ENCODE measurements at regions not wholly inside any gene's neighbourhood (a gene's known extent, or its start where the extent isn't known, plus 50 kb on each side); places are given as distances from the start of the nearest gene placed in this dataset.
"Not testable (repeated sequence)": the region's sequence is repeated elsewhere in the genome, so short reads cannot be mapped to it uniquely, and the experiment has no call there.

GRCh38 chr4:9704551-9705332, 76.7 kb upstream of the DRD5 start:
- no peak for DNase-seq

DNA sequence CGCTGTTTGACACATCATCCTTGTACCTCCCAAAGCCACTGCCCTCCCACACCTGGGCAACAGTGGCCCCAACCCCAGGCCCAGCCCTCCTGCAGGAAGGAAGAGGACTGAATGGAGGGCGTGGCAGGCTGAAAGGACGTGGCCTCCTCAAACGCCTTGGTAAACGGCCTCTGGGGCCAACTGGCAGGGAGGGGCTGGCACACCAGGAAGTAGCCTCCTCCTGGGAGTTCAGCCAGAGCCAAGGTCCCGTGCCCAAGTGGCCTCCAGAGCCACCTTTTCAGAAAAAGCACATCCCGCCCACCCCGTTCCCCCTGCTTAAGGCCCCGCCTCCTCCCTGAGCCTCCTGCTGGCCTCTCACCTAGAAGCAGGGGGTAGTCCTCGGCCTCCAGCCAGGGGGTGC, 74.2 kb upstream of the DRD5 start:
- not testable (repeated sequence) for DNase-seq

GRCh38 chr4:9707936-9708335, 73.5 kb upstream of the DRD5 start:
- not testable (repeated sequence) for DNase-seq

DNA sequence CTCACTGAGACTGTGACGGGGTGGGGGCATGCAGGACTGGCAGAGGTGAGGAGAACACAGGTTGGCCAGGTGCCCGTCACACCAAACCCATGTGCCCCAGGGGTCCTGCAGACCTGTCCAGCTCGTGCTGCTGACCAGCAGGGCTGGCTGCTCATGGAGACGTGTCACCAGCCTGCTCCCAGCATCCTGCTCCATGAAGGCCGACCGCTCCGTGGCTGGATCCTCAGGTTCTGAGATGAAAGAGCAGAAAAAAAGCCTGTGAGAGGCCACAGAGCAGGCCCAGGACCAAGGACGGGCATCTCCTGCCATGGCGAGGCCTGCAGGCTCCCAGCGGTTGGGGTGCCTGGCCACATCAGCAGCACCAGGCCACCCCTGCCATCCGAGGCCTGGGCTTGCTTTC, 71.7 kb upstream of the DRD5 start:
- DNase-seq, result no peak

DNA sequence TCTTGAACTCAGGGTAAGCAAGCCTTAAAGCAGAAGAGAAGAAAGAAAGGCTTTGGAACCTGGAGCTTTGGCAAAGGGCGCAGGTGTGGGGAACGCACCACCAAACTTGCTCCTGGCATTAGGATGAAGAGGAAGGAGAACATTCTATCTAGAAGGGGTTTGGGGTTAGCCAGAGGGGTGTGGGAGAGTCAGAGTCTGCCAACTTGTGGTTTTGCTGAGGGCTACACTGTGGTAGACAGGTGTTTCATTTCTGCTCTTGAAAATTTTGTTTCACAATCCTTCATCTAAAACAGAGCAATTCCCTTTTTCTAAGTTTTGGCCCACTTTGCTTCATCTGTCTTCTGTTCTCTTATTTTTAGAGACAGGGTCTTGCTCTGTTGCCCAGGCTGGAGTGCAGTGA, 66.2 kb upstream of the DRD5 start:
- not testable (repeated sequence) for DNase-seq

DNA sequence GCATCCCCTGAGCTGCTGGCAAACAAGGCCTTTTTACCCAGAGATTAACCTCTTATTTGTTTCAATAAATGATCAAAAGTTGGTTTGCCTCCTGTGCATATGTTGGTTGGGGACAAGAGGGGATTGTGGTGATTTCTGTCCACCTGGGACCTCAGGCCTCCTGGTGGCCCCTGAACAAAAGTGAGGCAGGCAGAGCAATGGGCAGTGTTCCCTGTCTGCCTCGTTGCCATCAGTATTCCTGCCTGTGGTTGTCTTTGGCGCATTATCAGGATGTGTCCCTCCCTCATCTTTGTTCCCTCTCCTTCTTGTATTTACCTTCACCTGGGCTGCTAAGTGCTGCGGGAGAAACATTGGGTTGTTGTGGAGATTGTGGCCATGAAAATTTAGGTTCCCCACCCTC, 65.3 kb upstream of the DRD5 start:
- no peak for DNase-seq

- DNase-seq, result not testable (repeated sequence)
These were observed 63.0 kb upstream of the DRD5 start for GRCh38 chr4:9718246-9718939.

GRCh38 chr4:9722131-9722530, 59.3 kb upstream of the DRD5 start:
- not testable (repeated sequence) for DNase-seq

Measured in stimulated activated CD4-positive, alpha-beta T cell treated with anti-CD3 and anti-CD28 coated beads, Interleukin-2, amount 100 ng/mL, for 24 hours (primary cell).